DOHH2 (cell line): ENCODE measurements at regions not wholly inside any gene's neighbourhood (a gene's known extent, or its start where the extent isn't known, plus 50 kb on each side); places are given as distances from the start of the nearest gene placed in this dataset.

Experiments
- H3F3A ChIP-seq: fragments of 200-600 bp; sonication (generic), shearing (Covaris generic); 2 replicates; pipeline ENCODE4 v1.6.0; 2016; ENCODE audit warnings: antibody characterized with exemption, mild to moderate bottlenecking; ENCODE audit not compliant: control insufficient read depth, insufficient read depth
- H3K27ac ChIP-seq: fragments of 200-600 bp; sonication (generic); 2 replicates; pipeline ENCODE4 v1.5.1; 2014; ENCODE audit warnings: low read depth, mild to moderate bottlenecking, low read length, moderate library complexity
- H3K27me3 ChIP-seq: fragments of 200-600 bp; sonication (generic); 2 replicates; pipeline ENCODE4 v1.6.1; 2014; ENCODE audit warnings: mild to moderate bottlenecking, low read length, mixed read lengths; ENCODE audit not compliant: control insufficient read depth
- H3K36me3 ChIP-seq: fragments of 200-600 bp; sonication (generic); 2 replicates; pipeline ENCODE4 v1.6.1; 2014; ENCODE audit warnings: mild to moderate bottlenecking, low read length, moderate library complexity, mixed read lengths; ENCODE audit not compliant: control insufficient read depth
- H3K4me1 ChIP-seq: fragments of 200-600 bp; sonication (generic); 2 replicates; pipeline ENCODE4 v1.6.1; 2014; ENCODE audit warnings: mild to moderate bottlenecking, low read length, mixed read lengths; ENCODE audit not compliant: control insufficient read depth
- H3K4me2 ChIP-seq: fragments of 200-600 bp; sonication (generic); 2 replicates; pipeline ENCODE4 v1.6.0; 2014; ENCODE audit warnings: mild to moderate bottlenecking, low read length, moderate library complexity
- H3K4me3 ChIP-seq: fragments of 200-600 bp; sonication (generic); 2 replicates; pipeline ENCODE4 v1.5.1; 2014; ENCODE audit warnings: mild to moderate bottlenecking, low read length, mixed read lengths
- H3K79me2 ChIP-seq: fragments of 200-600 bp; sonication (generic); 2 replicates; pipeline ENCODE4 v1.6.1; 2014; ENCODE audit warnings: mild to moderate bottlenecking, low read length, mixed read lengths; ENCODE audit not compliant: control insufficient read depth
- H3K9me2 ChIP-seq: fragments of 200-600 bp; sonication (generic); replicated peaks from 2 replicates; pipeline ENCODE4 v1.6.1; 2014; ENCODE audit warnings: mild to moderate bottlenecking, low read length, mixed read lengths; ENCODE audit not compliant: control insufficient read depth
- H3K9me3 ChIP-seq: fragments of 200-600 bp; sonication (generic); 2 replicates; pipeline ENCODE4 v1.6.1; 2014; ENCODE audit warnings: antibody characterized with exemption, low read length, mixed read lengths; ENCODE audit not compliant: control insufficient read depth, insufficient read depth
- H4K20me1 ChIP-seq: fragments of 200-600 bp; sonication (generic); 2 replicates; pipeline ENCODE4 v1.6.0; 2014; ENCODE audit warnings: low read depth, mild to moderate bottlenecking, antibody characterized with exemption, low read length, moderate library complexity; ENCODE audit not compliant: control insufficient read depth, insufficient read depth
- EZH2phosphoT487 ChIP-seq: fragments of 200-600 bp; sonication (generic); IDR thresholded peaks from 2 replicates; pipeline ENCODE4 v1.6.1; 2017; ENCODE audit warnings: borderline replicate concordance, mild to moderate bottlenecking, antibody characterized with exemption, low read length, moderate library complexity, mixed read lengths
- TF ChIP-seq, protein P1 (sequence below): fragments of 200-600 bp; sonication (generic); IDR thresholded peaks from one replicate; pipeline ENCODE4 v1.5.1; 2014; ENCODE audit warnings: antibody characterized with exemption, mild to moderate bottlenecking, low read depth, low read length; ENCODE audit not compliant: poor library complexity, severe bottlenecking

DNA sequence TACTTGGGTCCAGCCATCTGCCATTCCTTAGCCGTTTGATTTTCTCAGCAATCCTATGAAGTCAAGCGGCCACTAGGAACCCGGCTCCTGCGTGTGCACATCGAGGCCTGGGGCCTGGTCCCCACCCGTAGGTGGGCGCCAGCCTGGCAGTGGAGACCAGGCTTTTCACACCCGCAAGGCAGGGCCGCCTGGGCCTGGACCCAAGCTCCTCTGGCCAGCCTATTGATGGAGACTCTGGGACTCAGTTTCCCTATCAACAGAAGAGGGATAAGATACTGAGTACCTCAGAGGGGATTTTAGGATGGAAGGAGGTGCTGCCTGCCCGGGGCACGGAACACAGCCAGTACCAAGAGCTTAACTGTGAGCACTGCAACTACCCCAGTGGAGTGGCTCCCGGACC is 104.3 kb upstream of the C14orf180 start:
- Histone ChIP-seq H3K9me3 (no peaks in the 10 kb centered on the region), H3K4me1 (no peaks in the 10 kb centered on the region), H3K79me2 (no peaks in the 10 kb centered on the region), H3K27ac (no peak overlapping the region), H3K27me3 (no peaks in the 10 kb centered on the region), H3K9me2 (no peaks in the 10 kb centered on the region), H3K36me3 (no peaks in the 10 kb centered on the region), H3K4me2 (no peak overlapping the region), H3F3A (no peaks in the 10 kb centered on the region), H4K20me1 (no peaks in the 10 kb centered on the region), H3K4me3 (no peak overlapping the region)
- TF ChIP-seq, protein P1, sequence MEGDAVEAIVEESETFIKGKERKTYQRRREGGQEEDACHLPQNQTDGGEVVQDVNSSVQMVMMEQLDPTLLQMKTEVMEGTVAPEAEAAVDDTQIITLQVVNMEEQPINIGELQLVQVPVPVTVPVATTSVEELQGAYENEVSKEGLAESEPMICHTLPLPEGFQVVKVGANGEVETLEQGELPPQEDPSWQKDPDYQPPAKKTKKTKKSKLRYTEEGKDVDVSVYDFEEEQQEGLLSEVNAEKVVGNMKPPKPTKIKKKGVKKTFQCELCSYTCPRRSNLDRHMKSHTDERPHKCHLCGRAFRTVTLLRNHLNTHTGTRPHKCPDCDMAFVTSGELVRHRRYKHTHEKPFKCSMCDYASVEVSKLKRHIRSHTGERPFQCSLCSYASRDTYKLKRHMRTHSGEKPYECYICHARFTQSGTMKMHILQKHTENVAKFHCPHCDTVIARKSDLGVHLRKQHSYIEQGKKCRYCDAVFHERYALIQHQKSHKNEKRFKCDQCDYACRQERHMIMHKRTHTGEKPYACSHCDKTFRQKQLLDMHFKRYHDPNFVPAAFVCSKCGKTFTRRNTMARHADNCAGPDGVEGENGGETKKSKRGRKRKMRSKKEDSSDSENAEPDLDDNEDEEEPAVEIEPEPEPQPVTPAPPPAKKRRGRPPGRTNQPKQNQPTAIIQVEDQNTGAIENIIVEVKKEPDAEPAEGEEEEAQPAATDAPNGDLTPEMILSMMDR = no peak
- TF ChIP-seq EZH2phosphoT487 = no peak

DNA sequence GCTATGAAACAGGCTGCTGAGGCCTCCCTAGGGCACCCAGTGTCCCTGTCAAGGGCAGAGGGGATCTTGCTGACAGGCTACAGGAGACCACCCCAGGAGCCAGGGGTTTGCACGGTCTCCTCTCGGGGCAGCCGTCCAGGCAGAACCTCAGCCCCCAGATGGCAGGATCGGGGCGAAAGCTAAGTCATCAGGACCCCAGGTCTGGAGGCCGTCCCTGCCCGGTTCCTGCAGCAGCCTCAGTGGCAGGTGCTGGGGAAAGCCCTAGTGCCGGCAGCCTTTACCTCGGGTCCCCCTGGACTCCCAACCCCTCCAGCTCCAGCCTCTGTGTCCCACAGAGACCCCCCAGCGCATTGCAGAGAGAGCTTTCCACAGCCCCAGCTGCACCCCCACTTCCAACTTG is 103.8 kb upstream of the C14orf180 start:
- H4K20me1 ChIP-seq = no peaks in the 10 kb centered on the region
- H3K4me2 ChIP-seq = no peak overlapping the region
- no peaks in the 10 kb centered on the region for H3K9me2 ChIP-seq
- H3K4me1 ChIP-seq = no peaks in the 10 kb centered on the region
- H3K36me3 ChIP-seq = no peaks in the 10 kb centered on the region
- H3K79me2 ChIP-seq = no peaks in the 10 kb centered on the region
- no peaks in the 10 kb centered on the region for H3K9me3 ChIP-seq
- no peak overlapping the region for H3K27ac ChIP-seq
- no peak overlapping the region for H3K4me3 ChIP-seq
- no peaks in the 10 kb centered on the region for H3F3A ChIP-seq
- no peaks in the 10 kb centered on the region for H3K27me3 ChIP-seq
- TF ChIP-seq EZH2phosphoT487 = no peak
- TF ChIP-seq, protein P1 = no peak

DNA sequence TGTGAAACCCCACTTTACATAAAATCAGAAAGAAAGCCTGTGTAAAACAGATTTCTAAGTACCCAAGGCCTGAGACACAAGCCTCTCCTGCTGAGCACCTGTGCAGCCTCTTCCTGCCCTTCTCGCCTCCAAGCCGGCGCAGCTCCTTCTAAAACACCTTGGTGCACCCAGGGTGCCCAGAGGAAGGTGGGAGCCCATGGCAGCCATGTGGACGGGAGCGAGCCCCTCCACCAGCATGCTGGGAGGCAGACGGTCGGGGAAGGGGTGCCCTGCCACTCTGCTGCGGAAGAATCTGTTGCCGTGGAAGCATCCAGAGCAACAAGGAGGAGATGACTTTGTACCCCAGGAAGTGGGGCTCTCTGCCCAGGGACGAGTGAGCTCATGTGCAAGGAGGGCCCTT is 103.1 kb upstream of the C14orf180 start:
- Histone ChIP-seq H3K27me3 (no peaks in the 10 kb centered on the region), H3K4me2 (no peak overlapping the region), H4K20me1 (no peaks in the 10 kb centered on the region), H3K9me3 (peaks cover 4% of the 10 kb centered on the region), H3K9me2 (no peaks in the 10 kb centered on the region), H3F3A (no peaks in the 10 kb centered on the region), H3K4me1 (no peaks in the 10 kb centered on the region), H3K36me3 (no peaks in the 10 kb centered on the region), H3K79me2 (no peaks in the 10 kb centered on the region), H3K4me3 (no peak overlapping the region), H3K27ac (no peak overlapping the region)
- TF ChIP-seq, protein P1 = no peak
- TF ChIP-seq EZH2phosphoT487 = no peak

DNA sequence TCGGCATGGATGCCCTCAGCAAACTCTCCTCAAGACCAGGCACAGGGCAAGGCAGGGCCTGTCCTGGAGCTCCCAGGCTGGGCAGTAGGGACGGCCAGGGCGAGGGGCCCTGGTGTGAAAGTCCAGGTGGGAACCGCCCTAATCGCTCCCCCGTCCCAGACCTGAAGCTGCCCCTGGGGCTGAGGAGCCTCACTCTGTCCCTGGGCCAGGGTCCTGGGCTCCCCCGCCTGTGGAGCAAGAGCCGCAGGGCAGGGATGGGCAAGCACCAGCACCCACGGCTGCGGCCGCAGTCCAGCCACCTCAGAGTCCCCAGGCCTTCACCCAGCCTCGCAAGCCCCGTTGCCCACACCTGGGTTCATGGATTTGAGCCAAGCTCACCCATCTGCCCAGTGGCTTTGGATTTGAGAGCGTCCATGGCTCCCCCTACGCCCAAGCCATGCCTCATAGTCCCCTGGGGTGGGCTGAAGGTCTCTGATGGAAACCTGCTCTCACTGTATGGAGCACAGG is 102.4 kb upstream of the C14orf180 start:
- TF ChIP-seq, protein P1 = no peak
- no peak for TF ChIP-seq EZH2phosphoT487

More for the DNA sequence above, 102.4 kb upstream of the C14orf180 start:
- Histone ChIP-seq H4K20me1 (no peaks in the 10 kb centered on the region), H3K79me2 (no peaks in the 10 kb centered on the region), H3K27ac (no peak overlapping the region), H3K9me2 (no peaks in the 10 kb centered on the region), H3K9me3 (peaks cover 5% of the 10 kb centered on the region), H3K4me2 (no peak overlapping the region), H3K36me3 (no peaks in the 10 kb centered on the region), H3F3A (no peaks in the 10 kb centered on the region), H3K27me3 (no peaks in the 10 kb centered on the region), H3K4me3 (no peak overlapping the region), H3K4me1 (no peaks in the 10 kb centered on the region)
